ENCODE measurements at regions not wholly inside any gene's neighbourhood (a gene's known extent, or its start where the extent isn't known, plus 50 kb on each side); places are given as distances from the start of the nearest gene placed in this dataset.

GRCh38 chr20:56954797-56955196 lies 311.6 kb downstream of the BMP7 start:
- no peaks in the 10 kb centered on the region for H3K27me3 ChIP-seq (ENCODE audit: insufficient read depth, low read length)
- H3K9me3 ChIP-seq (ENCODE audit: low read length), result no peaks in the 10 kb centered on the region
- no peaks in the 10 kb centered on the region for H4K20me1 ChIP-seq (ENCODE audit: insufficient read depth, low read length)
- H2AFZ ChIP-seq (ENCODE audit: low read length), result no peak overlapping the region
- H3K9me2 ChIP-seq (ENCODE audit: low read depth, low read length), result no peaks in the 10 kb centered on the region
- H3K27ac ChIP-seq (ENCODE audit: low read depth, low read length, poor library complexity, severe bottlenecking), result no peak overlapping the region
- H3F3A ChIP-seq (ENCODE audit: insufficient read depth, low read length), result no peaks in the 10 kb centered on the region
- H3K36me3 ChIP-seq (ENCODE audit: insufficient read depth, low read length), result no peaks in the 10 kb centered on the region
- no peaks in the 10 kb centered on the region for H3K4me1 ChIP-seq (ENCODE audit: insufficient read depth, low read length, severe bottlenecking)
- no peaks in the 10 kb centered on the region for H3K79me2 ChIP-seq (ENCODE audit: insufficient read depth, low read length)
- no peak overlapping the region for H3K9ac ChIP-seq (ENCODE audit: low read length)
- no peak overlapping the region for H3K4me2 ChIP-seq (ENCODE audit: low read length)
- H3K4me3 ChIP-seq (ENCODE audit: low read depth, low read length, poor library complexity, severe bottlenecking), result no peak overlapping the region
- TF ChIP-seq CTCF (IDR thresholded peaks at IDR 0.05; ENCODE audit: low read length) (no peak), EZH2 (IDR thresholded peaks at IDR 0.05; ENCODE audit: borderline replicate concordance, low read length) (no peak)

DNA sequence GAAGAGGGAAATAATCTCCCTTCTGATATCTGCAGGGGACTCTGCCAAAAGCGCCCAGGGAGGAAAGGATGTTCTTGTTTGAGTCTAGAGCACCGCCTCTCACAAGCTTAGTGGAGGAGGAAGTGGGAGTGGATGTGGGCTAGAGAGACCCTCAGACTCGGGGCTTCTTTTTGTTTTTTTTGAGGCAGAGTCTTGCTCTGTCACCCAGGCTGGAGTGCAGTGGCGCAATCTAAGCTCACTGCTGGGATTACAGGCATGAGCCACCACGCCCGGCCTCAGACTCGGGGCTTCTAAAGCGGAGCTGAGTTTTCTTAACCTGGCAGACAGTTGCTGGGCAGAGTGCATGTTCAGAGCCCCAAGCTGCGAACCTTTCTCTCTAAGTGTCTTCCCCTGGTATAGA lies 310.8 kb downstream of the BMP7 start:
- Histone ChIP-seq H2AFZ (ENCODE audit: low read length) (no peak overlapping the region), H3K79me2 (ENCODE audit: insufficient read depth, low read length) (no peaks in the 10 kb centered on the region), H4K20me1 (ENCODE audit: insufficient read depth, low read length) (no peaks in the 10 kb centered on the region), H3K9ac (ENCODE audit: low read length) (no peak overlapping the region), H3K27ac (ENCODE audit: low read depth, low read length, poor library complexity, severe bottlenecking) (no peak overlapping the region), H3K36me3 (ENCODE audit: insufficient read depth, low read length) (no peaks in the 10 kb centered on the region), H3F3A (ENCODE audit: insufficient read depth, low read length) (no peaks in the 10 kb centered on the region), H3K4me1 (ENCODE audit: insufficient read depth, low read length, severe bottlenecking) (no peaks in the 10 kb centered on the region), H3K4me2 (ENCODE audit: low read length) (no peak overlapping the region), H3K4me3 (ENCODE audit: low read depth, low read length, poor library complexity, severe bottlenecking) (no peak overlapping the region), H3K9me3 (ENCODE audit: low read length) (no peaks in the 10 kb centered on the region), H3K27me3 (ENCODE audit: insufficient read depth, low read length) (no peaks in the 10 kb centered on the region), H3K9me2 (ENCODE audit: low read depth, low read length) (no peaks in the 10 kb centered on the region)
- no peak for TF ChIP-seq EZH2 (IDR thresholded peaks at IDR 0.05; ENCODE audit: borderline replicate concordance, low read length)
- TF ChIP-seq CTCF (IDR thresholded peaks at IDR 0.05; ENCODE audit: low read length), result no peak

DNA sequence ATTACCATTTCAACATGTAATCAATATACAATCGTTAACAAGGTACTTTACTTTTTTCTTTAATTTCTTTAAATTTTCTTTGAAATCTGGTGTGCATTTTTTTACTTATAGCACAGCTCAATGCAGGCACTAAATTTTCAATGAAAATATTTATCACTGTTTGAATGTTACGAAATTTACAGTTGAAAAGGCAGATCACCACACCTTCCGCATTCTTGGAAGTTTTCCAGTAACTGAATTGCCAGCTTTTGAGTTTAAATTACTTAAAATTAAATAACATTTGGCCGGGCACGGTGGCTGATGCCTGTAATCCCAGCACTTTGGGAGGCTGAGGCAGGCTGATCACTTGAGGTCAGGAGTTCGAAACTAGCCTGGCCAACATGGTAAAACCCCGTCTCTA lies 309.9 kb downstream of the BMP7 start:
- no peak overlapping the region for H3K27ac ChIP-seq (ENCODE audit: low read depth, low read length, poor library complexity, severe bottlenecking)
- no peak overlapping the region for H3K4me3 ChIP-seq (ENCODE audit: low read depth, low read length, poor library complexity, severe bottlenecking)
- no peaks in the 10 kb centered on the region for H3K9me3 ChIP-seq (ENCODE audit: low read length)
- H3K36me3 ChIP-seq (ENCODE audit: insufficient read depth, low read length), result no peaks in the 10 kb centered on the region
- no peak for TF ChIP-seq CTCF (IDR thresholded peaks at IDR 0.05; ENCODE audit: low read length)
- no peak for TF ChIP-seq EZH2 (IDR thresholded peaks at IDR 0.05; ENCODE audit: borderline replicate concordance, low read length)
- no peaks in the 10 kb centered on the region for H3F3A ChIP-seq (ENCODE audit: insufficient read depth, low read length)
- H3K79me2 ChIP-seq (ENCODE audit: insufficient read depth, low read length), result no peaks in the 10 kb centered on the region
- no peaks in the 10 kb centered on the region for H3K4me1 ChIP-seq (ENCODE audit: insufficient read depth, low read length, severe bottlenecking)
- H3K4me2 ChIP-seq (ENCODE audit: low read length), result no peak overlapping the region
- no peak overlapping the region for H3K9ac ChIP-seq (ENCODE audit: low read length)
- no peaks in the 10 kb centered on the region for H3K9me2 ChIP-seq (ENCODE audit: low read depth, low read length)
- no peaks in the 10 kb centered on the region for H4K20me1 ChIP-seq (ENCODE audit: insufficient read depth, low read length)
- no peaks in the 10 kb centered on the region for H3K27me3 ChIP-seq (ENCODE audit: insufficient read depth, low read length)
- H2AFZ ChIP-seq (ENCODE audit: low read length), result no peak overlapping the region
